Omental fat pad (tissue), 3 donors: ENCODE measurements at regions not wholly inside any gene's neighbourhood (a gene's known extent, or its start where the extent isn't known, plus 50 kb on each side); places are given as distances from the start of the nearest gene placed in this dataset.

Experiments used
- ATAC-seq: fragments of 150-250 bp; one replicate; pipeline ENCODE4 v1.9.1; 2016; ENCODE audit warnings: mild to moderate bottlenecking, moderate library complexity; ENCODE audit not compliant: low FRiP score
- DNase-seq: peaks from one replicate; pipeline ENCODE4 v3.0.0-alpha.2; 2019; ENCODE audit warnings: low spot score
- CTCF ChIP-seq, 3 donors: fragments of 450-650 bp; IDR thresholded peaks; one replicate each; pipeline ENCODE4 v1.5.1; 2016 to 2017; ENCODE audit warnings: antibody characterized with exemption in 3 of 3, mild to moderate bottlenecking in 3 of 3, moderate library complexity in 2 of 3

- ATAC-seq = no peak
- DNase-seq = no peak
- no peak for TF ChIP-seq CTCF (IDR thresholded peaks at IDR 0.05)
Observed at GRCh38 chr5:39709032-39709431, 284.3 kb upstream of the DAB2 start.

GRCh38 chr5:39702928-39703327 is 278.1 kb upstream of the DAB2 start:
- ATAC-seq (no peak), DNase-seq (no peak)
- TF ChIP-seq CTCF (IDR thresholded peaks at IDR 0.05) = no peak

- ATAC-seq (no peak), DNase-seq (no peak)
- no peak for TF ChIP-seq CTCF (IDR thresholded peaks at IDR 0.05)
Observed at GRCh38 chr5:39700523-39700922, 275.7 kb upstream of the DAB2 start.

- ATAC-seq = peak; percentile 58
- no peak for DNase-seq
- no peak for TF ChIP-seq CTCF (IDR thresholded peaks at IDR 0.05)
Observed at GRCh38 chr5:39698838-39699560, 274.2 kb upstream of the DAB2 start.

GRCh38 chr5:39697881-39698280 is 273.1 kb upstream of the DAB2 start:
- no peak for TF ChIP-seq CTCF (IDR thresholded peaks at IDR 0.05)
- DNase-seq (no peak), ATAC-seq (no peak)

GRCh38 chr5:39696672-39697398 is 272.1 kb upstream of the DAB2 start:
- no peak for ATAC-seq
- no peak for DNase-seq
- TF ChIP-seq CTCF (IDR thresholded peaks at IDR 0.05) = no peak

GRCh38 chr5:39691993-39692392 is 267.2 kb upstream of the DAB2 start:
- DNase-seq (no peak), ATAC-seq (no peak)
- TF ChIP-seq CTCF (IDR thresholded peaks at IDR 0.05) = no peak
